ENCODE measurements at regions not wholly inside any gene's neighbourhood (a gene's known extent, or its start where the extent isn't known, plus 50 kb on each side); places are given as distances from the start of the nearest gene placed in this dataset.

DNA sequence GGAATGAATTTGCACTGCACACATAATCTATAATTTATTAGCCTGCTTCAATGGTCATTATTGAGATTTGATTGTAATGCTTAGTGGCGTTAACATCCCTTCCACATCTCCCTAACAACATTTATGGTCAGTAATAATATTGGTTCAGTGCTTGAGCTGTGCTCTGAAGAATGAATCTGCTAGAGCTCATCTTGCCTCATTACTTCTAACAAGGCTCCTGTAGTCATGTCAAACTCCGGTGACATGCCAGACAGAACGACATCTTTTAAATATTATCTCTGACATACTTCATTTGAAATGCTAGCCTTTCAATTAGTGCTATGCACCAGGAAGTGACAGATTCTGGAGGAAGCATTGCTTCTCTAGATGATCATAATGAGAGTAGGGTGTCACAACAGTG lies 240.3 kb upstream of the BTBD3 start:
- Histone ChIP-seq H3K79me2 (replicated peaks; ENCODE audit: insufficient read depth) (no peaks in the 10 kb centered on the region), H3F3A (replicated peaks; ENCODE audit: low read depth) (no peaks in the 10 kb centered on the region), H3K27ac (ENCODE audit: low read depth) (no peak overlapping the region), H3K27me3 (ENCODE audit: insufficient read depth) (no peaks in the 10 kb centered on the region), H3K4me2 (no peak overlapping the region), H3K4me1 (ENCODE audit: insufficient read depth) (peaks cover 8% of the 10 kb centered on the region; the same call in 1 of the 2 replicates), H4K20me1 (replicated peaks; ENCODE audit: insufficient read depth) (no peaks in the 10 kb centered on the region), H3K4me3 (no peak overlapping the region), H3K36me3 (ENCODE audit: insufficient read depth) (no peaks in the 10 kb centered on the region), H3K9me2 (ENCODE audit: insufficient read depth) (no peaks in the 10 kb centered on the region), H2AFZ (no peak overlapping the region)
- Mint-ChIP-seq H3K36me3 (ENCODE audit: low read depth) (no peaks in the 10 kb centered on the region), H3K27me3 (ENCODE audit: insufficient read depth, low read depth, poor library complexity) (peaks cover 2% of the 10 kb centered on the region), H3K4me3 (no peak overlapping the region), H3K27ac (no peak overlapping the region), H3K4me1 (peaks cover 30% of the 10 kb centered on the region), H3K9me3 (no peaks in the 10 kb centered on the region)
- TF ChIP-seq ETS1 (IDR thresholded peaks at IDR 0.05): no peak
- no peak for TF ChIP-seq STAT1 (IDR thresholded peaks at IDR 0.05; ENCODE audit: unreplicated experiment)
- TF ChIP-seq, protein P1, sequence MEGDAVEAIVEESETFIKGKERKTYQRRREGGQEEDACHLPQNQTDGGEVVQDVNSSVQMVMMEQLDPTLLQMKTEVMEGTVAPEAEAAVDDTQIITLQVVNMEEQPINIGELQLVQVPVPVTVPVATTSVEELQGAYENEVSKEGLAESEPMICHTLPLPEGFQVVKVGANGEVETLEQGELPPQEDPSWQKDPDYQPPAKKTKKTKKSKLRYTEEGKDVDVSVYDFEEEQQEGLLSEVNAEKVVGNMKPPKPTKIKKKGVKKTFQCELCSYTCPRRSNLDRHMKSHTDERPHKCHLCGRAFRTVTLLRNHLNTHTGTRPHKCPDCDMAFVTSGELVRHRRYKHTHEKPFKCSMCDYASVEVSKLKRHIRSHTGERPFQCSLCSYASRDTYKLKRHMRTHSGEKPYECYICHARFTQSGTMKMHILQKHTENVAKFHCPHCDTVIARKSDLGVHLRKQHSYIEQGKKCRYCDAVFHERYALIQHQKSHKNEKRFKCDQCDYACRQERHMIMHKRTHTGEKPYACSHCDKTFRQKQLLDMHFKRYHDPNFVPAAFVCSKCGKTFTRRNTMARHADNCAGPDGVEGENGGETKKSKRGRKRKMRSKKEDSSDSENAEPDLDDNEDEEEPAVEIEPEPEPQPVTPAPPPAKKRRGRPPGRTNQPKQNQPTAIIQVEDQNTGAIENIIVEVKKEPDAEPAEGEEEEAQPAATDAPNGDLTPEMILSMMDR (conservative IDR thresholded peaks at IDR 0.05; ENCODE audit: low read depth in 2 of 2): no peak
- TF ChIP-seq, protein P2, sequence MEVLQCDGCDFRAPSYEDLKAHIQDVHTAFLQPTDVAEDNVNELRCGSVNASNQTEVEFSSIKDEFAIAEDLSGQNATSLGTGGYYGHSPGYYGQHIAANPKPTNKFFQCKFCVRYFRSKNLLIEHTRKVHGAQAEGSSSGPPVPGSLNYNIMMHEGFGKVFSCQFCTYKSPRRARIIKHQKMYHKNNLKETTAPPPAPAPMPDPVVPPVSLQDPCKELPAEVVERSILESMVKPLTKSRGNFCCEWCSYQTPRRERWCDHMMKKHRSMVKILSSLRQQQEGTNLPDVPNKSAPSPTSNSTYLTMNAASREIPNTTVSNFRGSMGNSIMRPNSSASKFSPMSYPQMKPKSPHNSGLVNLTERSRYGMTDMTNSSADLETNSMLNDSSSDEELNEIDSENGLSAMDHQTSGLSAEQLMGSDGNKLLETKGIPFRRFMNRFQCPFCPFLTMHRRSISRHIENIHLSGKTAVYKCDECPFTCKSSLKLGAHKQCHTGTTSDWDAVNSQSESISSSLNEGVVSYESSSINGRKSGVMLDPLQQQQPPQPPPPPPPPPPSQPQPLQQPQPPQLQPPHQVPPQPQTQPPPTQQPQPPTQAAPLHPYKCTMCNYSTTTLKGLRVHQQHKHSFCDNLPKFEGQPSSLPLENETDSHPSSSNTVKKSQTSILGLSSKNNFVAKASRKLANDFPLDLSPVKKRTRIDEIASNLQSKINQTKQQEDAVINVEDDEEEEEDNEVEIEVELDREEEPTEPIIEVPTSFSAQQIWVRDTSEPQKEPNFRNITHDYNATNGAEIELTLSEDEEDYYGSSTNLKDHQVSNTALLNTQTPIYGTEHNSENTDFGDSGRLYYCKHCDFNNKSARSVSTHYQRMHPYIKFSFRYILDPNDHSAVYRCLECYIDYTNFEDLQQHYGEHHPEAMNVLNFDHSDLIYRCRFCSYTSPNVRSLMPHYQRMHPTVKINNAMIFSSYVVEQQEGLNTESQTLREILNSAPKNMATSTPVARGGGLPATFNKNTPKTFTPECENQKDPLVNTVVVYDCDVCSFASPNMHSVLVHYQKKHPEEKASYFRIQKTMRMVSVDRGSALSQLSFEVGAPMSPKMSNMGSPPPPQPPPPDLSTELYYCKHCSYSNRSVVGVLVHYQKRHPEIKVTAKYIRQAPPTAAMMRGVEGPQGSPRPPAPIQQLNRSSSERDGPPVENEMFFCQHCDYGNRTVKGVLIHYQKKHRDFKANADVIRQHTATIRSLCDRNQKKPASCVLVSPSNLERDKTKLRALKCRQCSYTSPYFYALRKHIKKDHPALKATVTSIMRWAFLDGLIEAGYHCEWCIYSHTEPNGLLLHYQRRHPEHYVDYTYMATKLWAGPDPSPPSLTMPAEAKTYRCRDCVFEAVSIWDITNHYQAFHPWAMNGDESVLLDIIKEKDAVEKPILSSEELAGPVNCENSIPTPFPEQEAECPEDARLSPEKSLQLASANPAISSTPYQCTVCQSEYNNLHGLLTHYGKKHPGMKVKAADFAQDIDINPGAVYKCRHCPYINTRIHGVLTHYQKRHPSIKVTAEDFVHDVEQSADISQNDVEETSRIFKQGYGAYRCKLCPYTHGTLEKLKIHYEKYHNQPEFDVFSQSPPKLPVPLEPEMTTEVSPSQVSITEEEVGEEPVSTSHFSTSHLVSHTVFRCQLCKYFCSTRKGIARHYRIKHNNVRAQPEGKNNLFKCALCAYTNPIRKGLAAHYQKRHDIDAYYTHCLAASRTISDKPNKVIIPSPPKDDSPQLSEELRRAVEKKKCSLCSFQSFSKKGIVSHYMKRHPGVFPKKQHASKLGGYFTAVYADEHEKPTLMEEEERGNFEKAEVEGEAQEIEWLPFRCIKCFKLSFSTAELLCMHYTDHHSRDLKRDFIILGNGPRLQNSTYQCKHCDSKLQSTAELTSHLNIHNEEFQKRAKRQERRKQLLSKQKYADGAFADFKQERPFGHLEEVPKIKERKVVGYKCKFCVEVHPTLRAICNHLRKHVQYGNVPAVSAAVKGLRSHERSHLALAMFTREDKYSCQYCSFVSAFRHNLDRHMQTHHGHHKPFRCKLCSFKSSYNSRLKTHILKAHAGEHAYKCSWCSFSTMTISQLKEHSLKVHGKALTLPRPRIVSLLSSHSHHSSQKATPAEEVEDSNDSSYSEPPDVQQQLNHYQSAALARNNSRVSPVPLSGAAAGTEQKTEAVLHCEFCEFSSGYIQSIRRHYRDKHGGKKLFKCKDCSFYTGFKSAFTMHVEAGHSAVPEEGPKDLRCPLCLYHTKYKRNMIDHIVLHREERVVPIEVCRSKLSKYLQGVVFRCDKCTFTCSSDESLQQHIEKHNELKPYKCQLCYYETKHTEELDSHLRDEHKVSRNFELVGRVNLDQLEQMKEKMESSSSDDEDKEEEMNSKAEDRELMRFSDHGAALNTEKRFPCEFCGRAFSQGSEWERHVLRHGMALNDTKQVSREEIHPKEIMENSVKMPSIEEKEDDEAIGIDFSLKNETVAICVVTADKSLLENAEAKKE (CRISPR knock-in tag; IDR thresholded peaks at IDR 0.05): no peak
- TF ChIP-seq, protein P3, sequence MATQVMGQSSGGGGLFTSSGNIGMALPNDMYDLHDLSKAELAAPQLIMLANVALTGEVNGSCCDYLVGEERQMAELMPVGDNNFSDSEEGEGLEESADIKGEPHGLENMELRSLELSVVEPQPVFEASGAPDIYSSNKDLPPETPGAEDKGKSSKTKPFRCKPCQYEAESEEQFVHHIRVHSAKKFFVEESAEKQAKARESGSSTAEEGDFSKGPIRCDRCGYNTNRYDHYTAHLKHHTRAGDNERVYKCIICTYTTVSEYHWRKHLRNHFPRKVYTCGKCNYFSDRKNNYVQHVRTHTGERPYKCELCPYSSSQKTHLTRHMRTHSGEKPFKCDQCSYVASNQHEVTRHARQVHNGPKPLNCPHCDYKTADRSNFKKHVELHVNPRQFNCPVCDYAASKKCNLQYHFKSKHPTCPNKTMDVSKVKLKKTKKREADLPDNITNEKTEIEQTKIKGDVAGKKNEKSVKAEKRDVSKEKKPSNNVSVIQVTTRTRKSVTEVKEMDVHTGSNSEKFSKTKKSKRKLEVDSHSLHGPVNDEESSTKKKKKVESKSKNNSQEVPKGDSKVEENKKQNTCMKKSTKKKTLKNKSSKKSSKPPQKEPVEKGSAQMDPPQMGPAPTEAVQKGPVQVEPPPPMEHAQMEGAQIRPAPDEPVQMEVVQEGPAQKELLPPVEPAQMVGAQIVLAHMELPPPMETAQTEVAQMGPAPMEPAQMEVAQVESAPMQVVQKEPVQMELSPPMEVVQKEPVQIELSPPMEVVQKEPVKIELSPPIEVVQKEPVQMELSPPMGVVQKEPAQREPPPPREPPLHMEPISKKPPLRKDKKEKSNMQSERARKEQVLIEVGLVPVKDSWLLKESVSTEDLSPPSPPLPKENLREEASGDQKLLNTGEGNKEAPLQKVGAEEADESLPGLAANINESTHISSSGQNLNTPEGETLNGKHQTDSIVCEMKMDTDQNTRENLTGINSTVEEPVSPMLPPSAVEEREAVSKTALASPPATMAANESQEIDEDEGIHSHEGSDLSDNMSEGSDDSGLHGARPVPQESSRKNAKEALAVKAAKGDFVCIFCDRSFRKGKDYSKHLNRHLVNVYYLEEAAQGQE (IDR thresholded peaks at IDR 0.05; ENCODE audit: unreplicated experiment): no peak
- TF ChIP-seq POLR2AphosphoS5 (IDR thresholded peaks at IDR 0.05; ENCODE audit: low read depth): no peak
- no peak for TF ChIP-seq EZH2 (IDR thresholded peaks at IDR 0.05; ENCODE audit: low read depth, unreplicated experiment)
- ATAC-seq (no peak), DNase-seq (ENCODE audit: low spot score) (no peak)

Data from GM23338 (cell line).